GM19467 (cell line): ENCODE measurements at regions not wholly inside any gene's neighbourhood (a gene's known extent, or its start where the extent isn't known, plus 50 kb on each side); places are given as distances from the start of the nearest gene placed in this dataset.
"Not testable (repeated sequence)": the region's sequence is repeated elsewhere in the genome, so short reads cannot be mapped to it uniquely, and the experiment has no call there.

Experiments used
- ATAC-seq: cut with Tn5 transposase; IDR thresholded peaks from one replicate; pipeline ENCODE4 v1.9.1; 2021; ENCODE audit warnings: mild to moderate bottlenecking, moderate library complexity; ENCODE audit not compliant: unreplicated experiment

DNA sequence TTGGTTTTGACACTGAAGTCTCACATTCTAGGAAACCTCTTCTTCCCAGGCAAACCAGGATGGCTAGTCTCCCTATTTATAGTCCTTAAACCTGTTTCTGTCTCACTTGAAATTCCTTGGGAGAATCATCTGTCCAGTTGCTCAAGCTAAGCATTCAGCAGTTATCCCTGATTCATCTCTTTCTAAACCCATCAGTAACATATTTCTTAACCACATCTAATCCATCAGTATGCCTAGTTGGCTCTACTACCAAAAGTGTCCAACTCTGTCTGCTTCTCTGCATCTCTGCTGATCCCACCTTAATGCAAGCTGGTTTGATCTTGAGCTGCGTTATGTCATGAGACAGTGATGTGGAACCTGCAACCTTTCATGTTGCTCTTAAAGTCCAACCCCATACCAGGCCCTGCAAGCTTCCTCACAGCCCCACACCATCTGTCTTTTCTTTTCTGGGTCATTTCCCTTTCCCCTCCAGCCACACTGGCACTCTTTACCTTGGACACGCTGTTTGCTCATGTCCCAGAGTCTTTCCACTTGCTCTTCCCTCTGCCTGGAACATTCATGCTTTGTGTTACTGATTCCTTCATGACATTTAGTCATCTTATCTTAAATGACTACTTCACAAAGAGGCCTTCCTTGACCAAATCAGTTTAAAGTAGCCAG lies 380.8 kb upstream of the RGS6 start:
- no peak for ATAC-seq

DNA sequence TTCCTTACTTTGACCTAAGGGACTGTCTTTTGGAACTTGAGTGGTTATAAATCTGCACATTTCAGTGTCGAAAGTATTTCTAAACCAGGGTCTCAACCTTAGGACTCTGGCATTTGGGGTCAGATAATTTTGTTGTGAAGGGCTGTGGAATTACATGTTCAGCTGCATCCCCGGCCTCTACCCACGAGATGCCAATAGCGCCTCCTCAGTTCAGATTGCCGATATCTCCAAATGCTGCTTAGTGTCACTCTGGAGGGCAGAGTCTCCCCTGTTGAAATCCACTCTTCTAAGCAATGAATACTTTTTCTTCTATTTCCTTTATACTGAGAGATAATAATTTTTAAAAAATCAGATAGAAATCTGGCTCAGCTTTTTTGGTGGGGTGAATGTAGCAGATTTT lies 379.4 kb upstream of the RGS6 start:
- ATAC-seq: no peak

DNA sequence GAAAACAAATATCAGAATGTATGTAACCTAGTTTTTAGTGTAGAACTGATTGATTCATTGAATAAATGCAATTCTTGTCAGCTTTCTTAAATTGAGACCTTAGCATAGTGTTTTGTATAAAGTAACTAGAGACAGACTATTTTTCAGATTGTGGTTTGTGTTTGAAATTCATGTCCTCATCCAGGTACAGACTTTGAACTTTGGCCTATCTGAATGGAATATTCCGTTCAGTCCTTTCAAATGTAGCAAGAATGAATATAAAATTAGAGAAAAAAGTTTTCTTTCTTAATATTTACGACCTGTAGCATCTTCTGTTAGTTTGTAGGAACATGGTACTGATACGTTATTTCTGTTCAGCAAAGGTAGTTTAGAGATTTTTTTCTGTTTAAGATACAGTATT lies 378.4 kb upstream of the RGS6 start:
- no peak for ATAC-seq

DNA sequence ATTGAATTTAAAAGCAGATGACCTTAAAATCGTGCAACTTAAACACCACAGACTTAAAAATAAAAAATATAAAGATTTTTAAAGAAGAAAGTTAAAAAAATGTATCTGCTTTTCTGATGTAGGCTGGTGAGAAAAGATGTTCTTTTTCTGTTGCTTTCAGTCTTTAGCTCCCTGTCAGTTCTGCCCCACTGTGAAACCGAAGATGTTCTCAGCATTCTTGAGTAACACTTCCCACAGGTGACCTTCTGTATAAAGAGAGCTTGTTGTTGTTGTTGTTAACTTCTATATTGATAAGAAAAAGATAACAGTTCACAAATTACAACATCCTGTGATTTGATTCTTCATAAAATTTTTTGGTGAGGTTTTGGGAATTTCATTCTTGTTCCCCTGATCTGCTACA lies 377.9 kb upstream of the RGS6 start:
- ATAC-seq: no peak

DNA sequence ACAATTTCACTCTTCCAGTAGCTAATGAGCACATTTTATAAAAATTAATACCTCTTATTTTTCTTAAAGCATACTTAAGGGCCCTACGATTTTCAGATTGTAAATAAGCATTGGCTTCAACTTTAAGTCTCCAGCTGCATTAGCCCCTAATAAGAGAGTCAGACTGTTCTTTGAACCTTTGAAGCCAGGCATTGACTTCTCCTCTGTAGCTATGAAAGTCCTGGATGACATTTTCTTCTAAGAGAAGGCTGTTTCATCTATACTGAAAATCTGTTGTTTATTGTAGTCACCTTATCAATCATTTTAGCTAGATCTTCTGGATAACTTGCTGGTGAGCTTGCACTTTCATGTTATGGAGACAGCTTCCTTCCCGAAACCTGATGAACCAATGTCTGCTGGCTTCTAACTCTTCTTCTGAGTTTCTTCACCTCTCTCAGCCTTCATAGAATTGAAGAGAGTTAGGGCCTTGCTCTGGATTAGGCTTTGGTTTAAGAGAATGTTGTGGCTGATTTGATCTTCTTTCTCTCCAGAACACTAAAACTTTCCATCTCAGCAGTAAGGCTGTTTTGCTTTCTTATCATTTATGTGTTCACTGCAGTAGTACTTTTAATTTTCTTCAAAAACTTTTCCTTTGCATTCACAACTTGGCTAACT lies 377.1 kb upstream of the RGS6 start:
- peak; percentile 22 for ATAC-seq

DNA sequence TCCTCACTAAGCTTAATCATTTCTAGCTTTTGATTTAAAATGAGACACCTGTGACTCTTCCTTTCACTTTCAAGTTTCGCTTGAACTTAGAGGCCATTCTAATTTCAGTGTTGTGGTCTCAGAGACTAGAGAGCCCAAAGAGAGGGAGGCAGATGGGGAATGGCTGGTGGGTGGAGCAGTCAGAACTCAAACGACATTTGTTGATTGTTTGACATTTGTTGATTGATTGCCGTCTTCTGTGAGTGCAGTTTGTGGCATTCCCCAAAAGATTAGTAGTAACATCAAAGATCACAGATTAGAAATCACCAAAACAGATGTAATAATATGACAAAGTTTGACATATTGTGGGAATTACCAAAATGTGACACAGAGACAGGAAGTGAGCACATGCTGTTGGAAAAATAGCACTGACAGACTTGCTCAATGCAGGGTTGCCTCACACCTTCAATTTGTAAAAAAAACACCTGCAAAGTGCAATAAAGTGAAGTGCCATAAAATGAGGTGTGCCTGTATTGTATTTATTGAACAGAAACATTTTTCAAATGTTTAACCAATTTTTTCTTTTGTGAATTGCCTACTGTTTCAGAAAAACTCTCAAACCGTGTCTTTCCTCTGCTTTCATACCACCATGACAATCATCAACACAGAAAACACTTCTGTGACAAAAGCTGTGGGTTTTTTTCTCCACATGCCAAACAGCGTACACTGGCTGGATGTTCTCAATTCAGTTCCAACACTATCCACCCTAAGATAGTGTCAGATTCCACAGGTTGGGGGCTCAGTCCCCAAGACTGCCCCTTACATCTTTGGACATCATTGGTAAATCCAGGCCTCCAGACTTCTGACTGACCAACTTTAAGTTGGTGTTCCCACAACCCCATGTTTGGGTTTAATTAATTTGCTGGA lies 376.3 kb upstream of the RGS6 start:
- peak; percentile 79 for ATAC-seq

DNA sequence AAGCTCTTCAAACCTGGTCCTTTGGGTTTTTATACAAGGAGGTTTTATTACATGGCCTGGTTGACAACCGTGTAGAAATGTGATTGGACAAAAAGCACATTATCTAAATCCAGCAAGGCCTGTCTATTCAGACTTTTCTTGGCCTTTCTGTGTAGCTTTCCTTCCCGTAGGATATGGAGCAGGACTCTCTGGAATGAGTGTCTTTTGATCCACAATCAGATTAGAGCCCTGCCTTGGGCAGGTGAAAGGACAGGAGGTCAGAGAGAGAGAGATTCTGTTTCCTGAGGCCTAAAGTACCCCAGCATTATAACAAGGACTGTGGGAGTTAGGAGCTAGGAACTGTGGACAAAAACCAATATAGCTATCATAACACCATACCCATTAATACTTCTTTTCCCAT lies 375.5 kb upstream of the RGS6 start:
- no peak for ATAC-seq

DNA sequence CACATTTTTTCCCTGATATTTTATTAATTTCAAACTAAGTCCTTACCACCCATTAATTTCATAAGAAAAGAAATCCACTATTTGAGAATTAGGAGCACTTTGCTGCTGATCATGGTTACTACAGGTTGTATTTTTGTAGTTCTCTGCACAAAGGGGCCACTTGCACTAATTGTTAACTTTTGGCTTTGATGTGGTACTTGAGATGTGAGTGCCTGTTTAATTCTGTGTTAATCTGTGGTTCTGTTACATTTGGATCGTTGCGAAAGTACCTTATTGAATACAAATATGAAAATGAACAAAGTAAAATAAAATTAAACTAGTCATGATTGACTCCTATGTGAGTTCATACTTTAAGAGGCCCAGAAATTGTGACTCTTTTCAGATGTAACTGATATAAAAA lies 374.9 kb upstream of the RGS6 start:
- ATAC-seq: no peak

DNA sequence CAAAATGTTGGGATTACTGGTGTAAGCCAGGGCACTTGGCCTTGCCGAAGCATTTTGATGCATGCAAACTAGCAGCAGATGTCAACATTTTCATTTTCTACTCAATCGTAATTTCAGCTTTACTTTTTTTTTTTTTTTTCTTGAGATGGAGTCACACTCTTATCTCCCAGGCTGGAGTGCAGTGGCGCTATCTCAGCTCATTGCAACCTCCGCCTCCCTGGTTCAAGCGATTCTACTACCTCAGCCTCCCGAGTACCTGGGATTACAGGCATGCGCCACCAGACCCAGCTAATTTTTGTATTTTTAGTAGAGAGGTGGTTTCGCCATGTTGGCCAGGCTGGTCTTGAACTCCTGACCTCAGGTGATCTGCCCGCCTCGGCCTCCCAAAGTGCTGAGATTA lies 373.3 kb upstream of the RGS6 start:
- not testable (repeated sequence) for ATAC-seq

DNA sequence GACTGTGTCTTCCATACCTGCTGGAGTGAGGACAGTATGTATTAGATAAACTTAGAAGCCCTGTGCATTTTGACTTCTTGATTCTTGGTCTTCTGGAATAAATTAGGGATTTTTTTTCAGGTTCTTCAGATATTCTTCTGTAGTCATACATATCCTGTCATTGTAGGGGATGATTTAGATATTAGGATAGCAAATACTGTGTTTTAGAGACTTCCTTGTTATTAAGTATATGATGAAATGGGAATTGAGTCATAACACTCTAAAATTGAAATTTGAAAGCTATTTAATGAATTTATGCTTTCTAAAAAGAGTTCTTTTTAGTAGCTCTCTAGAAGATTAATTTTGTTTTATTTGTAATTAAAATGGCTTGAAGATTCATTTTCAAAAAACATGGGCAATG lies 371.5 kb upstream of the RGS6 start:
- no peak for ATAC-seq

DNA sequence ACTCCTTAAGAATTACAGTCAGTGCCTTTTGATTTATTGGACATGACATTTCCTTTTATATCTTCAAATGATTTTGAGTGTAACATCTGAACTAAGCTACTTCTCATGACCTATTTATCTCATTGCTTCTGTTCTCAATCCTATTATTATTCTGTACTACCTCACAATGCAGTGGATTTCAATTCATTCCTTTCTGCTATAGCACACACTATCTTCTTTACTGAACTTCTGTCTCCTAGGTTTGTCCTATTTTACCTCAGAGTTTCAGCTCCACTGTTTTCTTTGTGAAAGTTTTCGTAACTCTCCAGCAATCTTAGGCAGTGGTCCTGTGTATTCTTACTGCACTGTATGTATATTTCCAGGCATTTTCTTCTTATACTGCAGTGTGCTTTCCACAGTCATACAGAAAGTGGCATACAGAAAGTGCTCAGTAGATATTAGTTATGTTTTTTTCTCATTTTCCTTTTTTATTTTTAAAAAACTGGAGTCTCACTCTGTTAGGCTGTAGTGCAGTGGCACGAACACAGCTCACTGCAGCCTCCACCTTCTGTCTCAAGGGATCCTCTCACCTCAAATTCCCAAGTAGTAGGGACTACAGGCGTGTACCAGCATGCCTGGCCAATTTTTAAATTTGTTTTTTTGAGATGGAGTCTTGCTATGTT lies 368.6 kb upstream of the RGS6 start:
- ATAC-seq: no peak

DNA sequence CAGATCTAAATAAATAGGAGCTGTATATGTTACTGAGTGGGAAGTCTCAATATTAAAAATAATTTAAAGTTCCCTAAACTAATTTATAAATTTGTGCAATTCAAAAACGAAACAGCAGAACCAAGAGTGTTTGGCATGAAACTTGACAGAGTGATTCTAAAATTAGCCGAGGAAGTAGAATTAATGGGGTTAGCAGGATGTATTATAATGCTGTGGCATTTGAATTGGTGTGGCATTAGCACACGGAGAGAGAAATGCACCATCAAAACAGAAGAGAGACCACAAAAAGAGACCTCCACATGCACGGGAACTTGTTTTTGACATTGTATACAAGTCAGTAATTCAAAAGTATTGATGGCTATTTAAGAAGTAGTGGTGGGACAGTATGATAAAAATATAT lies 366.0 kb upstream of the RGS6 start:
- peak; percentile 47 for ATAC-seq

DNA sequence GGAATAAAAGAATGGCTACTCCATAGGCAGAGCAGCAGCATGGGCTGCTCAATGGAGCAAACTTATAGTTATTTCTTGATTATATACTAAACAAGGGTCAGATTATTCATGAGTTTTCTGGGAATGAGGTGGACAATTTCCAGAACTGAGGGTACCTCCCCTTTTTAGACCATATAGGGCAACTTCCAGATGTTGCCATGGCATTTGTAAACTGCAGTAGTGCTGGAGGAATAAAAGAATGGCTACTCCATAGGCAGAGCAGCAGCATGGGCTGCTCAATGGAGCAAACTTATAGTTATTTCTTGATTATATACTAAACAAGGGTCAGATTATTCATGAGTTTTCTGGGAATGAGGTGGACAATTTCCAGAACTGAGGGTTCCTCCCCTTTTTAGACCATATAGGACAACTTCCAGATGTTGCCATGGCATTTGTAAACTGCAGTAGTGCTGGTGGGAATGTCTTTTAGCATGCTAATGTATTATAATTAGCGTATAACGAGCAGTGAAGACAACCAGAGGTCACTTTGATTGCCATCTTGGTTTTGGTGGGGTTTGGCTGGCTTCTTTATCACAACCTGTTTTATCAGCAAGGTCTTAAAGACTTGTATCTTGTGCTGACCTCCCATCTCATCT lies 364.6 kb upstream of the RGS6 start:
- ATAC-seq: not testable (repeated sequence)

DNA sequence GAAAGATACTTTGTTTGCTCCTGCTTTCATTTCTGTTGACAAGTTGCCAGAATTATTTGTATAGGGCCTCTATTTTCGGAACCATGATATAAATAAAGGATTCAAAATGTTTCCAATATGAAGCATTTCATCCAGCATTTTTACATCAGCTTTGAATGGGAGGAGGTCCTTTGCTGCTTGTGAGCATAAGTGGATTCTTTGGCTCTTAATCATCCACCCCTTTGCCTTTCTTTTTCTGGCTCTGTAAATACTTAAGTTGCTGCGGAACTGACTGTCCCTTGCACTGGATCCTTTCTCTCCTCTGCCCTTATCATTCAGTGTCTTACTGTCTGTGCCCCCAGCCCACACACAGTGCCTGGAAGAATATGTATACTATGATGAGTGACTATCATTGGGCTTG lies 357.3 kb upstream of the RGS6 start:
- ATAC-seq: no peak

DNA sequence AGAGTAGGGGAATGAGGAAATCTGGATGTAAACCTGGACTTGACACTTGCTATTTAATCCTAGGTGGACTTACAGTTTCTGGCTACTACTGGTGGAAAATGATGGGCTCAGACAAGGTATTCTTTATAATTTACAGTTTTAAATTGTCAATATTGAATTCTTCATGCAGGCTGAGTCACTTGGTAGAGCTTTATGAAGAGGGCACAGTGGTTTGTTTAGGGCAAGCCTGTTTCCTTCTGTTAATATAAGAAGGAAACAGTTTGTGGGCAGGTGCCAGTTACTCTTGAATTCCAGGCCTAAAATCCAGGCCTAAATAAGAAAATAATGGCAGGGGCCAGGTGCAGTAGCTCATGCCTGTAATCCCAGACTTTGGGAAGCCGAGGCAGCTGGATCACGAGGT lies 355.8 kb upstream of the RGS6 start:
- ATAC-seq: no peak

DNA sequence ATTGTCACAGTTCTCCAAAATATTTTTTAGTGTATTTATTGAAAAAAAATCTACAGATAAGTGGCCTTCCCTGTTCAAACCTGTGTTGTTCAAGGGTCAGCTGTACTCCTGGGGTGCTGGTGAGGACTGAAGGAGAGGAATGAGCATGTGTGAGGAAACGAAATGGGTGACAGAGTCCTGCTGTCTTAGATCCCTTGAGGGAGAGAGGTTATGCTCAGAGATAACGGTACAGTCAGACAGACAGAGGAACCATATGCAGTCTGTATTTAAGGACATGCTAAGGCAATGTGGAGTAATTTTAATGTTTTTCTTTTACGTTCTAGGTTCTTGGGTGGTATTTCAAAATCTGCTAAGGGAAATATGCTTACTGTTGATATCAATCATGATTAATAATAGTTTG lies 352.9 kb upstream of the RGS6 start:
- no peak for ATAC-seq

DNA sequence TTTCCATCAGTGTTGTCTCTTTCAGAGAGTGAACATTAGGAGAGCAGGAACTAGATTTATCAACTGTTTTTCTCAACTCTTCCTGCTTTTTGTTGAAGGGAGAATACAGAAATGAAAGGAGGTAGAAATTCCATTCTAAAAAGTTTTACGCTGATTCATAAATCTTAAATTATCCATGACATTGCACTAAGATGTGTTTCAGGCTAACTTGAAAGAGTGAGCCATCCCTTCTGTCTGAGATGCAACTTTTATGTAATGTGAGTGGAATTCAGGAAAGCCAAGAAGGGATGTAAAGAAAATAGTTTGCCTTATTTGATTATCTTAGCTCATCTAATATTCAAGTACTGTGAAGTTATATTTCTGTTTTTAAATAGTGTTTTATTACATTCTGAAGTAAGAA lies 349.5 kb upstream of the RGS6 start:
- no peak for ATAC-seq

DNA sequence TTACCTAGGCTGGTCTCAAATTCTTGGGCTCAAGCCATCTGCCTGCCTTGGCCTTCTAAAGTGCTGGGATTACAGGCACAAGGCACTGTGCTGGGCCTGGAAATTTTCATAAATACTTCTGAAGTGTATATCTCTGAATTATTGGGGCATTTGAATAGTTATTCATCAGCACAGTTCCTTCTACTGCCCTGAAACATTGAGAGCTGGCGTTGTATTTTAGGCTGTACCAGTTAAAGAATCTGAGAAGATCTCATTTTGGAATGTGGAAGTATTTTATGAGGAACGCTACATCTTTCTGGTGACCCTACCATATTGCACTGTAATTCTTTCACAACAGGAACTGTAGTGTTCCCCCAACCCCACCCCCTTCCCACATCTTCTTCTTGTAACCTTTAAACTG lies 349.0 kb upstream of the RGS6 start:
- ATAC-seq: no peak

DNA sequence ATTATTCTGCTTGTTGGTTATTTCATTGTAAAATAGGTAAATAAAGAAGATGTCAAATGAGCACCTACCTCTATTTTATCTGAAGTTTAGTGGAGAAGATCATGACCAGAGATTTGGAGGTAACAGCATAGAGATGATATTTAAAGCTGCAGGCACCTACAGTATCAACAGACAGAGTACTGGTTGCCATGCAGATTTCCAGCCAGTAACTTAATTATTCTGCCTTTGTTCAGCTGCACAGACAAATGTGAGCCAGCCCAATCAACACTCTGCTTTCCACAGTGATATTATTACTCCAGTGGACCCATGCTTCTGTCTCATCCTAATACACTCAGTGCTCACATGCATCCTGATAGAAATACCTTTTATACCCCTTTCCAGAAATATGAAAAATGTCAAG lies 348.5 kb upstream of the RGS6 start:
- ATAC-seq: no peak

DNA sequence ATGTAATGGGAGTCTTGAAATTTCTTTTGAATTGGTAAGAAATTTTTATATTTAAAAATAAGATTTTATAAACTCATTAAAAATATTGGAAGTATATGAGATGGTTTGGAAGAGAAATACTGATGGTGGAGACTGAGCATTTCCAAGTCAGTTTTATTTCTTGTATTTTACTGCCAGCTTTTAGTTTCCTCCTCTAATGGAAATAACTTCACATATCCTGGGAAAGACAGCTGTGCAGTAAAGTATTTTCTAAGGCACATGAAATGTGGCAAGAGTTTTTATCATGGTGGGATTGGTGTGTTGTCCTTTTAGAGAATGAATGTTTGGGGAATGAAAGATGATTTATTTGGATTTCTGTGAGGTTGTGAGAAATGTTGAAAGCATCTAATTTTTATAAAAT lies 346.9 kb upstream of the RGS6 start:
- no peak for ATAC-seq
